T47D (cell line): ENCODE measurements at regions not wholly inside any gene's neighbourhood (a gene's known extent, or its start where the extent isn't known, plus 50 kb on each side); places are given as distances from the start of the nearest gene placed in this dataset.
"Not testable (repeated sequence)": the region's sequence is repeated elsewhere in the genome, so short reads cannot be mapped to it uniquely, and the experiment has no call there.

Experiments used
- DNase-seq, 2 experiments: peaks; one replicate each; pipeline versions ENCODE4 v3.0.0 to v3.0.0-alpha.2; 2011 to 2012; ENCODE audit warnings: low read depth in 1 of 2, low spot score in 1 of 2
- JUND ChIP-seq: IDR thresholded peaks from 2 replicates; pipeline ENCODE4 v1.6.1; 2012; ENCODE audit warnings: low read depth
- in situ Hi-C: cut with HindIII; loops from 2 replicates; pipeline ENCODE4 v1.10.0; 2016; ENCODE audit warnings: low sequenced_read_pairs, low pct_unique_long_range_greater_than_20kb

DNA sequence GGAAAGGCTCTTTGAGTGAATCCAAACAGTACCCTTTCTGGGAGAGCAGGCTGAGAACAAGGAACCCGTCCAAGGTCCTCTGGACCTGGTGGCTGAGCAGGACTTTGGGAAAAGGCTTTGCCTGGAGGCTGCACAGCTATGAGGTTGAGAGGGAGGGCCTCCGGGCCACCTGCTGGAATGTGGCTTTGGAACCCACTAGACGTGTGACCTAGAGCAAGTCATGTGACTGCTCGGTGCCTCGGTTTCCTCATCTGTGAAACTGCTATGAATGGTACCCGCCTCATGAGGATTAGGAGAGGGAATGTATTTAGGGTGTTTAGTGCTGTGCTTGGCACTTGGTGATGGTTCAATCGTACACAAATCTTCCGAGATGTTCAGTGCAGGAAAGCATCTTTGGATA, 50.4 kb downstream of the HAPSTR1 start:
- DNase-seq: no peak
- TF ChIP-seq JUND: no peak
- in situ Hi-C loops: no loop called here

DNA sequence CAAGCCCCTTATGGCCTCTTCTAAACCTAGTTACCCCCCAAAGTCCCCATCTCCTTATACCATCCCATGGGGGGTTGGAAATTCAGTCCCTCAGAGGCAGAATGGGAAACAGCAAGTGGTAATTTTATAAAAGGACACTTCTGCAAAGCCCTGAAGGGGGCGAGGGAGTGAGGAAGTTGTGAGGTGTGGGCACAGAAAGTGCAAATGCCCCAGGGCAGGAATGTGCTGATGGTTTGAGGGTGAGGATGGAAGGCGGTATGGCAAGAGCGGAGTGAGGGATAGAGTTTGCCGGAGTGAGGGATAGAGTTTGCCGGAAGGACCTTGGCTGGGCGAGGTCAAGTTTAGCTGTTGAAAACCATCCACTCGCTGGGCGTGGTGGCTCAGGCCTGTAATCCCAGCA, 52.7 kb downstream of the HAPSTR1 start:
- DNase-seq: no peak
- in situ Hi-C loops: no loop called here
- TF ChIP-seq JUND: no peak

DNA sequence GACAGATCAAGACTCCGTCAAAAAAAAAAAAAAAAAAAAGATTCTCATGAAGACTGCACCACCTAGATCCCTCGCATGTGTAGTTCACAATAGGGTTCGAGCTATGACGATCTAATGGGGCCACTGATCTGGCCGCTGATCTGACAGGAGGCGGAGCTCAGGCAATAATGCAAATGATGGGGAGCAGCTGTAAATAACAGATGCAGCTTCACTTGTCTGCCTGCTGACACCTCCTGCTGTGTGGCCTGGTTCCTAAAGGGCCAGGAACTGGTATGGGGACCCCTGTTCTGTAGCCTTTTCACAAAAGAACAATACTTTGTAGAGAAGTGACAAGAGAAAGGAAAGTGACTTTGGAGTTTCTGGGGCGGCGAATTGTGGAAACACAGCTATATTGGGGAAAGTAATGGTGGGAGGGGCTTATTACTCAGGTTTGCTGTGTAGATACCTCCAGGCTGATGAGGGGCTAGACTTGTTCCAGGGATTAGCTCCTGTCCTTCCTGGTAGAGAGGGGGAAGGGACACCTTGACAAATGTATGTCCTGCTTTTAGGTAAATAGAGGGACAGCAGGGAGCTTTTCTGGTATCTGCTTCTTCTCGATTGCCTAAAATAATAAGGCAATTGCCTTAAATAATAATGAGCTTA, 57.1 kb downstream of the HAPSTR1 start:
- TF ChIP-seq JUND: no peak
- in situ Hi-C loops: no loop called here
- DNase-seq: no peak

DNA sequence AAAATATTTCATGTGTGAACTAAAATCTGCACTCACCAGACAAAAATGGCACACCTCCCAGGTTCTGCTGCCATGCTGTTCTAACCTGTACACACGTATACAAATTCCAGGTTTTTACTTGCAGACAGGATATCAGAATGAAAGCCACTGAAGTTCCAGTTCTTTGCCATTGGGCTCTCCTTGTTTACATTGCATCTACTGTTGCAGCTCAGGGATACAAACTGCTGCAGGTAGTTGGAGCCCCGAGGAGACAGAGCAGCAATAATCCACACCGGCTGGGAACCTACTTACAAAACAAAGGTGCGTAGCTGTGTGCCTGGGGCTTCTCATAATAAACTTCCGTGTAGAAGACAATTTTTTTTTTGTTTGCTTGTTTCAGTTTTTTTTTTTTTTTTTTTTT, 59.6 kb downstream of the HAPSTR1 start:
- no peak for TF ChIP-seq JUND
- in situ Hi-C loops: no loop called here
- DNase-seq: no peak

DNA sequence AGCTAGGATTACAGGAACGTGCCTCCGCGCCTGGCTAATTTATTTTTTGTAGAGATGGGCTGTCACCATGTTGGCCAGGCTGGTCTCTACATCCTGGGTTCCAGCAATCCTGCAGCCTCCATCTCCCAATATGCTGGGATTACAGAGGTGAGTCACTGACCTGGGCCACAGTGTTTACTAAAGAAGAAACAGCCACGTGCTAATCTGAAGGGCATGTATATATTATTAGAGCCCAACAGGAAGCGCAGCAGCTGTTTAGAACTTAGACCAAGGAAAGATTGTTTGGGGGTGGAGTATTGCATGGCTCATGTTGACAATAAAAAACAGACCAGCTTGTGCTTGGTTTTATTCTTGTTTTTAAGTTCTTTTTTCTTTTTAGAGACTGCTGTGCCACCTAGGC, 60.2 kb downstream of the HAPSTR1 start:
- DNase-seq: no peak
- no peak for TF ChIP-seq JUND
- in situ Hi-C loops: no loop called here

DNA sequence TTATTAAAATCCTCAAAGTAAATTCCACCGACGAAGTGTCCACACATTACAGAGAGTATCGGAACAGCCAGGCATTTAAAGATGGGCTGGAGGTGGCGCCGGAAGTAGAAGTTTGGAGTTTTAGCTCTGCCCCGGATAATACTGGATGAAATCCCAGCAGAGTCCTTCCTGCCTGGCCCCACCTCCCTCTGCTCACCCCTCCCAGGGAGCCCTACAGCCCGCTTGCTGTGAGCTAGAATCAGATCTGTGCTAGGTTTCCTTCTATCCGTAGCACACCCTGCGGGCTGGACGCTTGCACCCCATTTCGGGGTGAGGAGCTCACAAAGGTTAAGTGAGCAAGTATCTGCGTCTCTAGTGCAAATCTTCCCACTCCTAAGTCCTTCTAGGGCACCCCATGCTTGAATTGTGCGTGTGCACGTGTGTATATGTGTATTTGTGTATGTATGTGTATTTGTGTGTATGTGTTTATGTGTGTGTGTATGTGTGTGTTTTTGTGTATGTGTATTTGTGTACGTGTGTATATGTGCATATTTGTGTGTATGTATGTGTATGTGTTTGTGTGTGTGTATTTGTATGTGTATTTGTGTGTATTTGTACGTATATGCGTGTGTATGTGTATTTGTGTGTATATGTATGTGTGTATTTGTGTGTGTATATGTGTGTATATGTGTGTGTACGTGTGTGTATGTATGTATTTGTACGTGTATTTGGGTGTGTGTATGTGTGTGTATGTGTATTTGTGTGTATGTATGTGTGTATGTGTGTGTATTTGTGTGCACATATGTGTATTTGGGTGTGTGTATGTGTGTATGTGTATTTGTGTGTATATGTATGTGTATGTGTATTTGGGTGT, 61.4 kb downstream of the HAPSTR1 start:
- DNase-seq: no peak
- no peak for TF ChIP-seq JUND
- in situ Hi-C loops: no loop called here

DNA sequence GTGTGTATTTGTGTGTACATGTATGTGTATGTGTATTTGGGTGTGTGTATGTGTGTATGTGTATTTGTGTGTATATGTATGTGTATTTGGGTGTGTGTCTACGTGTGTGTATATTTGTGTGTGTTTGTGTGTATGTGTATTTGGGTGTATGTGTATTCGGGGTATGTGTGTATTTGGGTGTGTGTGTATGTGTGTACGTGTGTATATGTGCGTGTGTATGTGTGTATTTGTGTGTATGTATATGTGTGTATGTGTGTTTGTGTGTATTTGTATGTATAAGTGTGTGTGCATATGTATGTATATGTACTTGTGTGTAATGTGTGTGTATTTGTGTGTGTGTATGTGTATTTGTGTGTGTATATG, 62.0 kb downstream of the HAPSTR1 start:
- DNase-seq: no peak
- in situ Hi-C loops: no loop called here
- TF ChIP-seq JUND: no peak

DNA sequence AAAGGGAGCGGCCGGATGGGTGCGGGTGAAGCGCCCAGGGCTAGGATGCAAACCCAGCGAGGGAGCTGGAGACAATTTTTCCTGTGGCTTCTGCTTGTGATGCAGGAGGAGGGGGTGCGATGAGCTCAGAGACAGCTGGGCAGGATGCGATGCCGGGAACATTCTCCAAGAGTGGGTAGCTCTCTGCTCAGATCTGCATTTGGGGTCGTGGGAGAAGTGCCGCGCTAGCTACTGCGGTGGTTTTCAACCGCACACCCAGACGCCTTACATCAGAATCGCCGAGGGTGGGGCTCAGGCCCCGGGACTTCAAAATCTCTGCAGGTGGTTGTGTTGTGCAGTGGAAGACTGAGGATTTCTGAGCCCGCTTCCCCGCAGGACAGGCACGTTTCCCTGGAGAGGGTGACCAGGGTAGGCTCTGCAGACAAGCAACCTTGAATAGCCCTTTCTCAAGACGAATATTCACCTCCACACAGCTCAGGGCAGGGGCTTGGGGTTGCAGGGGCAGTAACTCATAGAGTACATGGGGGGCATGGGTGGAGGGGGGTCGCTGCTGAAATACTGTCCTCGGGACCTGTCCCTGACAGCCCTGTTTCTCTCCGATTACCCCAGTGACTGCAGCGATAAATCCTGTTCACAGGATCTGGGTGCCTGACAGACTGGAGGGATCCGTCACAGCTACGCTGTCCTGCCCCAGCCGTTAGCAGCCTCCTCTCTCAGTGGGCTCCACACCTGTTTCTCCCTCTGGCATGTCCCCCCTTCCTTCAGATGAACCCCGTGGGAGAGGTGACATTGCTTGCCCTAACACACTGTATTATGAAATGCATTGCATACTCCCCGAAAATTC, 63.3 kb downstream of the HAPSTR1 start:
- in situ Hi-C loops: no loop called here
- no peak for DNase-seq
- no peak for TF ChIP-seq JUND

DNA sequence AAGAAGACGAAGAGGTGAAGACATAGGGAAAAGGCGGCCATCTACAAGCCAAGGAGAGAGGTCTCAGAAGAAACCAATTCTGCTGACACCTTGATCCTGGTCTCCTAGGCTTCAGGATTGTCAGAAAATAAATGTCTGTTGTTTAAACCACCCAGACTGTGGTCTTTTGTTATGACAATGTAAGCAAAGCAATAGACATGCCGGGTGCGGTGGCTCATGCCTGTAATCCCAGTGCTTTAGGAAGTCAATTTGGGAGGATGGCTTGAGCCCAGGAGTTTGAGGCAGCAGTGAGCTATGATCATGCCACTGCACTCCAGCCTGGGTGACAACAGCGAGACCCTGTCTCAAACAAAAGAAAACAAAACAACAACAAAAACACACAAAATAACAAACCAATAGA, 64.4 kb downstream of the HAPSTR1 start:
- no peak for DNase-seq
- in situ Hi-C loops: no loop called here
- TF ChIP-seq JUND: no peak

DNA sequence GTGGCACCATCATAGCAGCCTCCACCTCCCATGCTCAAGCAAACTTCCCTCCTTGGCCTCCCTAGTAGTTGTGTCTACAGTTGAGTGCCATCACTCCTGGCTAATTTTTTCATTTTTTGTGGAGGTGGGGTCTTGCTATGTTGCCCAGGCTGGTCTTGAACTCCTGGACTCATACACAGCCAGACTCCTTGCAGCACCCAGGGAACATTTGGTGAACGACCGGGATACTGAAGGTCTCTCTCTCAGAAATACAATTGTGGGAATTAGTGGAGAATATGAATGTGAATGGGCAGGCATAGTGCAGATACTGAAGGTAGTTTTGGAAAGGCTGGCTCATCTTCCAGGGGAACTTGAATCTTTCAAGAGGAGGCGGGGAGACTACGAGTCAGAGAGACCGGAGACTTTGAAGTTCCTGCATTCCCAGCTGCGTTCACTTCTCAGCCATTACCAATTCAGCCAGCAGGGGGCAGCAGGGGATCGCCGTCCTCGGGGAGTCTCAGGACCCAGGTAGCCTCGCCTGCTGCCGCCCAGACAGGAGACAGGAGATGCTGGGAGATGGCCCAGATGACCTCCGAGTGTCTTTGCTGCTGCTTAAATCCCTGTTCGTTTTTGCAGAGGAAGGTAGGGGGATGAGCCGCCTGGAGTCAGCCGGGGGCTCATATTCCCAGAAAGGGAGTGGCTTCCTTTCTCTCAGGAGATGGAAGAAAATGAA, 68.6 kb downstream of the HAPSTR1 start:
- DNase-seq: peak; percentile 59 to 83
- TF ChIP-seq JUND: no peak
- in situ Hi-C loops: no loop called here

DNA sequence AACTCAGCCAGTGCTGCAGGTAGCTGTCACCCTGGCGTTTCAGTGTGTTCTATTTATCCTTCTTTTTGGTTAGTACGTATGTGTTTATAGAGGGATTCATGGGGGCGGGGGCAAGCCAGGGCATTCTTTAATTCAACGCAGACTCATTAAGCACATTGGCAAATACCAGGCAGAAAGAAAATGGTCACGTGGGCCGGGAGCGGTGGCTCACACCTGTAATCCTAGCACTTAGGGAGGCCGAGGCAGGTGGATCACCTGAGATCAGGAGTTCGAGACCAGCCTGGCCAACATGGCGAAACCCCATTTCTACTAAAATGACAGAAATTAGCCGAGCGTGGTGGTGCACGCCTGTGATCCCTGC, 69.1 kb downstream of the HAPSTR1 start:
- TF ChIP-seq JUND: no peak
- in situ Hi-C loops: no loop called here
- DNase-seq: no peak

DNA sequence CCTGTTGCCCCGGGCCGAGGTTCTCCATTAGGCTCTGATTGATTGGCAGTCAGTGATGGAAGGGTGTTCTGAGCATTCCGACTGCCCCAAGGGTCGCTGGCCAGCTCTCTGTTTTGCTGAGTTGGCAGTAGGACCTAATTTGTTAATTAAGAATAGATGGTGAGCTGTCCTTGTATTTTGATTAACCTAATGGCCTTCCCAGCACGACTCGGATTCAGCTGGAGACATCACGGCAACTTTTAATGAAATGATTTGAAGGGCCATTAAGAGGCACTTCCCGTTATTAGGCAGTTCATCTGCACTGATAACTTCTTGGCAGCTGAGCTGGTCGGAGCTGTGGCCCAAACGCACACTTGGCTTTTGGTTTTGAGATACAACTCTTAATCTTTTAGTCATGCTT, 74.2 kb downstream of the HAPSTR1 start:
- DNase-seq: no peak
- TF ChIP-seq JUND: no peak
- in situ Hi-C loops: no loop called here

DNA sequence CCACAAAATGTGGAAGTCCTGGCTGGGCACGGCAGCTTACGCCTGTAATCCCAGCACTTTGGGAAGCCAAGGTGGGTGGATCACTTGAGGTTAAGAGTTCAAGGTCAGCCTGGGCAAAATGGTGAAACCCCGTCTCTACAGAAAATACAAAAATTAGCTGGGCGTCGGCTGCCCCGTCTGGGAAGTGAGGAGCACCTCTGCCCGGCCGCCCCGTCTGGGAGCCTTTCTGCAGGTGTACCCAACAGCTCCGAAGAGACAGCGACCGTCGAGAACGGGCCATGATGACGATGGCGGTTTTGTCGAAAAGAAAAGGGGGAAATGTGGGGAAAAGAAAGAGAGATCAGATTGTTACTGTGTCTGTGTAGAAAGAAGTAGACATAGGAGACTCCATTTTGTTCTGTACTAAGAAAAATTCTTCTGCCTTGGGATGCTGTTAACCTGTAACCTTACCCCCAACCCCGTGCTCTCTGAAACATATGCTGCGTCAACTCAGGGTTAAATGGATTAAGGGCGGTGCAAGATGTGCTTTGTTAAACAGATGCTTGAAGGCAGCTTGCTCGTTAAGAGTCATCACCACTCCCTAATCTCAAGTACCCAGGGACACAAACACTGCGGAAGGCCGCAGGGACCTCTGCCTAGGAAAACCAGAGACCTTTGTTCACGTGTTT, 75.0 kb downstream of the HAPSTR1 start:
- DNase-seq, in situ Hi-C loops: not testable (repeated sequence)
